Osteoblast (primary cell): ENCODE measurements at regions not wholly inside any gene's neighbourhood (a gene's known extent, or its start where the extent isn't known, plus 50 kb on each side); places are given as distances from the start of the nearest gene placed in this dataset.

Experiments used
- DNase-seq: peaks from one replicate; pipeline ENCODE4 v3.0.0; 2011; ENCODE audit warnings: low spot score, mixed read lengths; ENCODE audit not compliant: insufficient read length; ENCODE audit errors: missing footprints
- H2AFZ ChIP-seq: 2 replicates; pipeline ENCODE4 v1.6.0; 2011; ENCODE audit warnings: mild to moderate bottlenecking, low read length
- H3K27ac ChIP-seq: 2 replicates; pipeline ENCODE4 v1.5.1; 2011; ENCODE audit warnings: mild to moderate bottlenecking, low read depth, low read length, moderate library complexity
- H3K27me3 ChIP-seq: 2 replicates; pipeline ENCODE4 v1.6.0; 2012; ENCODE audit warnings: mild to moderate bottlenecking, control low read depth, inconsistent platforms, low read length, moderate library complexity; ENCODE audit not compliant: insufficient read depth
- H3K36me3 ChIP-seq: 2 replicates; pipeline ENCODE4 v1.5.1; 2011; ENCODE audit warnings: mild to moderate bottlenecking, low read length, control low read depth, moderate library complexity; ENCODE audit not compliant: insufficient read depth
- H3K4me1 ChIP-seq: 2 replicates; pipeline ENCODE4 v1.5.1; 2011; ENCODE audit warnings: mild to moderate bottlenecking, low read length, control low read depth, moderate library complexity; ENCODE audit not compliant: insufficient read depth
- H3K4me2 ChIP-seq: 2 replicates; pipeline ENCODE4 v1.6.0; 2011; ENCODE audit warnings: mild to moderate bottlenecking, low read length; ENCODE audit not compliant: insufficient read depth
- H3K4me3 ChIP-seq: fragments of 200-600 bp; sonication (generic); 3 replicates; pipeline ENCODE4 v1.5.1; 2012; ENCODE audit warnings: mild to moderate bottlenecking, low read length, inconsistent platforms; ENCODE audit not compliant: insufficient read depth
- H3K79me2 ChIP-seq: 2 replicates; pipeline ENCODE4 v1.6.0; 2012; ENCODE audit warnings: mild to moderate bottlenecking, low read length, control low read depth, inconsistent platforms; ENCODE audit not compliant: insufficient read depth
- H3K9me3 ChIP-seq: 2 replicates; pipeline ENCODE4 v1.5.1; 2011; ENCODE audit warnings: low read depth, low read length, control low read depth
- H4K20me1 ChIP-seq: 2 replicates; pipeline ENCODE4 v1.6.0; 2012; ENCODE audit warnings: mild to moderate bottlenecking, low read length, control low read depth; ENCODE audit not compliant: insufficient read depth
- TF ChIP-seq, protein P1 (sequence below): IDR thresholded peaks from 2 replicates; pipeline ENCODE4 v1.5.1; 2011; ENCODE audit warnings: mild to moderate bottlenecking, low read depth, low read length, moderate library complexity; ENCODE audit errors: extremely low read depth

DNA sequence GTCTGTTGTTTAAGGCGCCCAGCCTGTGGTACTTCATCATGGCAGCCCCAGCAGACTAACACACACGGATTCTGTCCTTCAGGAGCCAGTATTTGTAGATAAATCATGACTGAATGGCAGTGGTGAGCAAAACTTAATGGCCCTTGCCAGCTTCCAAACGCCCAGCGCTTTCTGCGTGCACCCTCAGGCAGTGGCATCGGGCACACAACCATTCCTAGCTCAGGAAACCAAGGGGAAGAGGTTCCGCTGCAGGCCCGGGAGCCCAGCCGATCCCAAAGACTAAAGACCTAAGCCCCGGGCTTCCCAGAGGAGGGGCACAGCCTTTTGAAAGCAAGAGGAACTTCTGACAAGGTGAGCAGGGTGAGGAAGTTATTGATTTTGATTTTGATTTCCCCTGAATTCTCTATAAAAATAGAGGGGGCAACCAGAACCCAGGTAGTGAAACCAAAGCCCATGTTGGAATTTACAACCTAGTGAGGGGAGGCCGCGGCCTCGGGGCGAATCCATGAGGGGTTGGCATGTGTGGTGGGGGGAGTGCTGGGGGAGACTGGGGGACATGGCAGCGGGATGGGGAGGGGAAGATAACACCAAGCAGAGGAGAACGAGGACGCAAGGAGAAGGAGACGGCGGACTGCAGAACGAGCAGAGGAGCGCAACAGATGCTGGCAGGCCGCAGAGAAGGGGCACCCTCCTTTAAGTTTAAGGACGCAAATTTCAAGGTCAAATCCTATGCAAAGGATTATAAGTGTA lies 79.9 kb upstream of the SEPTIN5 start:
- Histone ChIP-seq H4K20me1 (no peaks in the 10 kb centered on the region), H3K79me2 (no peaks in the 10 kb centered on the region), H3K27me3 (no peaks in the 10 kb centered on the region), H3K4me1 (no peaks in the 10 kb centered on the region), H3K9me3 (no peaks in the 10 kb centered on the region), H3K36me3 (no peaks in the 10 kb centered on the region), H3K27ac (no peak overlapping the region), H3K4me3 (no peak overlapping the region), H2AFZ (no peak overlapping the region), H3K4me2 (no peak overlapping the region)
- TF ChIP-seq, protein P1, sequence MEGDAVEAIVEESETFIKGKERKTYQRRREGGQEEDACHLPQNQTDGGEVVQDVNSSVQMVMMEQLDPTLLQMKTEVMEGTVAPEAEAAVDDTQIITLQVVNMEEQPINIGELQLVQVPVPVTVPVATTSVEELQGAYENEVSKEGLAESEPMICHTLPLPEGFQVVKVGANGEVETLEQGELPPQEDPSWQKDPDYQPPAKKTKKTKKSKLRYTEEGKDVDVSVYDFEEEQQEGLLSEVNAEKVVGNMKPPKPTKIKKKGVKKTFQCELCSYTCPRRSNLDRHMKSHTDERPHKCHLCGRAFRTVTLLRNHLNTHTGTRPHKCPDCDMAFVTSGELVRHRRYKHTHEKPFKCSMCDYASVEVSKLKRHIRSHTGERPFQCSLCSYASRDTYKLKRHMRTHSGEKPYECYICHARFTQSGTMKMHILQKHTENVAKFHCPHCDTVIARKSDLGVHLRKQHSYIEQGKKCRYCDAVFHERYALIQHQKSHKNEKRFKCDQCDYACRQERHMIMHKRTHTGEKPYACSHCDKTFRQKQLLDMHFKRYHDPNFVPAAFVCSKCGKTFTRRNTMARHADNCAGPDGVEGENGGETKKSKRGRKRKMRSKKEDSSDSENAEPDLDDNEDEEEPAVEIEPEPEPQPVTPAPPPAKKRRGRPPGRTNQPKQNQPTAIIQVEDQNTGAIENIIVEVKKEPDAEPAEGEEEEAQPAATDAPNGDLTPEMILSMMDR, result no peak
- peak; percentile 47 for DNase-seq

DNA sequence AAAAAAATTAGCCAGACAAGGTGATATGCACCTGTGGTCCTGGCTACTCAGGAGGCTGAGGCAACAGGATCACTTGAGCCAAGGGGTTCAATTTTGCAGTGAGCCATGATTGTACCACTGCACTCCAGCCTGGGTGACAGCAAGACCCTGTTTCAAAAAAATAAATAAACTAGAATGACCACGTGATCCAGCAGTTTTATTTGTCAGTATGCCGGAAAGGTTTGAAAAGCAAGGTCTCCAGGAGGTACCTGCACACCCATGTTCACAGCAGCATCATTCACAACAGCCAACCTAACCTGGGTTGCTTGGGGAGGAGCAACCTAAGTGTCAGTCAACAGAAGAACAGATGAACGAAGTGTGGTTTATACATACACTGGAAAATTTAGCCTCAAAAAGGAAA lies 78.7 kb upstream of the SEPTIN5 start:
- DNase-seq, result no peak
- TF ChIP-seq, protein P1, result no peak
- H2AFZ ChIP-seq, result no peak overlapping the region
- no peaks in the 10 kb centered on the region for H3K9me3 ChIP-seq
- H3K4me3 ChIP-seq, result no peak overlapping the region
- no peak overlapping the region for H3K4me2 ChIP-seq
- no peaks in the 10 kb centered on the region for H3K27me3 ChIP-seq
- no peaks in the 10 kb centered on the region for H4K20me1 ChIP-seq
- H3K27ac ChIP-seq, result no peak overlapping the region
- no peaks in the 10 kb centered on the region for H3K79me2 ChIP-seq
- no peaks in the 10 kb centered on the region for H3K36me3 ChIP-seq
- no peaks in the 10 kb centered on the region for H3K4me1 ChIP-seq

DNA sequence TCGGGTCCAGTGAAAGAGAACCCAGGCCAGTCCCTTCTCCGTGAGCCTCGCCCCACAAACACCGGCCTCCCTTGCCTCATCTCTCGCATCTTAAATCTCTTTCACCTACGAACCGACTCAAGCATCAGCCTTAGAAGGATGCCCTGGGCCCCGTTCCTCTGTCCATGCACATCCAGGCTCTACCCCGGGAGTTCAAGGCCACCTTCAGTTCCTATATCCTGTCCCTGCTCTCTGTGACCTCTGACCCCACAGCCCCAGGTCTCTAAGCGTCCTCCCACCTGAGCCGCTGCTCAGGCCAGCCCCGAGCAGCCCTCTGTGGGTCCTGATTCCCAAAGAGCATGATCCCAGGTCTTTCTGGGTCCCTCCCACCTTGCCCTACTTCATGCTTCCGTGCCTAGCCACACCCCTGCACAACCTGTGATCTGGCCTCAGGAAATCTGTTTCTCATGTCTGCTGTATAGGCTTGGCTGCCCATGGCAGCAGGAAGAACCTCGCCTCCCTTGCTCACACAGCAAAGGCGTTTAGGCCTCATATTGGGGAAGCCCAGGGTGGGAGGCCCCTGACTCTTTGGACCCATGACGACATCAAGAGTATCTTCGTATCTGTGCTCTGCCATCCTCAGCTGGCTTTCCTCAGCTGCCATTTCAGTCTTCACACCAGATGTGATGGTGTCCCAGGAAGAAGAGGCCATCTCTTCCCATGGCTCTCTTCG lies 77.5 kb upstream of the SEPTIN5 start:
- TF ChIP-seq, protein P1, result no peak
- peaks cover 2% of the 10 kb centered on the region for H3K27me3 ChIP-seq
- H3K4me3 ChIP-seq, result no peak overlapping the region
- no peaks in the 10 kb centered on the region for H3K36me3 ChIP-seq
- peak; percentile 34 for DNase-seq
- H3K27ac ChIP-seq, result no peak overlapping the region
- no peak overlapping the region for H2AFZ ChIP-seq
- H3K79me2 ChIP-seq, result no peaks in the 10 kb centered on the region
- H3K4me1 ChIP-seq, result no peaks in the 10 kb centered on the region
- no peaks in the 10 kb centered on the region for H4K20me1 ChIP-seq
- H3K9me3 ChIP-seq, result no peaks in the 10 kb centered on the region
- H3K4me2 ChIP-seq, result no peak overlapping the region
